MV-4-11 (cell line): ENCODE measurements at regions not wholly inside any gene's neighbourhood (a gene's known extent, or its start where the extent isn't known, plus 50 kb on each side); places are given as distances from the start of the nearest gene placed in this dataset.
A peak's percentile ranks its signal among the peaks of the same experiment; 100 is the strongest.

ENCODE experiments used
- DNase-seq: peaks from one replicate; lab custom pipeline; 2025; lab: John Stamatoyannopoulos, UW

DNA sequence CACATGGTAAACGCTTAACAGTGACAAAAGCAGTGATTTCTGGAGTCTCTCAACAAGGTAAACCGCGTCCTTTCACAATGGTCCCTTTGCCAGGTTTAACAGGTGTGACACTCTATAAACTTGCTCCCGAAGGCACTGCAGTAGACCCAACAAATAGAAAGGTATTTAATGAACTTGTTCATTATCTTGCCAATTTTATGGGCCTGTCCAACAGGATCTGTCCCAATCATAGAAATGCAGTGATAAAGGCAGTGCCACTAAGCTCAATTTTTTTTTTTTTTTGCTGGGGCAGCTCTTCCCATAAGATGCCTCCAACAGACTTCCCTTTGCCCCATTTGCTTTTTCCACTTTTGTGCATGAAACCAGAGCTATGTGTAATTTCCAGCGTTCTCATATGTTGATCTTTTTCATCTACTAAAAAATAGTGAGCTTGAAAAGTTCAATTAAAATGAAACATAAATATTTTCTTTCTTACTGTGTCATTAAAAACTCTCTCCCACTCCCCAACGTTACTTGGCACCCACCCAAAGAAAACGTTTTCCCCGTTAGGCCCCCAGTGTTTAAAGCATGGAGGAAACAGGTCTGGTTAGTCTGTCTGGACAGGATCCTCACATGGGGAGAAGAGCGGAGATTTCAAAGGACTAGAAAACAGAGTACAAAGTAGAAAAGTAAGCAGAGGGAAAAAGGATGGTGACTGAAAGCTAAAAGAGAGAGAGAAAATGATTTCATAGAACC, 80.9 kb upstream of the SPATA31D4 start:
- DNase-seq = no peak

DNA sequence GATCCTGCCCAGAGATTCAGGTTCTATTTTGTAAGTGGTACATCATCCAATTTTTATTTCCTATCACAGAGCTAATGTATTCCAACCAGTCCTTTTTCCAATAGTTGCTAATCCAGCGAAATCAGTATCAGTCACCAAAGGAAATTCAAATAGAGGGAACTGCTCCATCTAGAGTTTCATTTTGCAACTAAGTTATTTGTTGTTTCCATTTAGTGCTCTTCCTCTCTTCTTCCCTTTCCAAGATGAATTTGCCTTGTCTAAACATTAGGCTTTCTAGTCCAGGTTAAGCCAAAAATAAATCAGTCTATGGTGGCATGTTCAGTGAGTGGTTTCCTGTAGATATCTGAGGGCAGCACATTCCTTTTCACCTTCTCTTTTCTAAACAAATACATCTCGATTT, 79.8 kb upstream of the SPATA31D4 start:
- no peak for DNase-seq

DNA sequence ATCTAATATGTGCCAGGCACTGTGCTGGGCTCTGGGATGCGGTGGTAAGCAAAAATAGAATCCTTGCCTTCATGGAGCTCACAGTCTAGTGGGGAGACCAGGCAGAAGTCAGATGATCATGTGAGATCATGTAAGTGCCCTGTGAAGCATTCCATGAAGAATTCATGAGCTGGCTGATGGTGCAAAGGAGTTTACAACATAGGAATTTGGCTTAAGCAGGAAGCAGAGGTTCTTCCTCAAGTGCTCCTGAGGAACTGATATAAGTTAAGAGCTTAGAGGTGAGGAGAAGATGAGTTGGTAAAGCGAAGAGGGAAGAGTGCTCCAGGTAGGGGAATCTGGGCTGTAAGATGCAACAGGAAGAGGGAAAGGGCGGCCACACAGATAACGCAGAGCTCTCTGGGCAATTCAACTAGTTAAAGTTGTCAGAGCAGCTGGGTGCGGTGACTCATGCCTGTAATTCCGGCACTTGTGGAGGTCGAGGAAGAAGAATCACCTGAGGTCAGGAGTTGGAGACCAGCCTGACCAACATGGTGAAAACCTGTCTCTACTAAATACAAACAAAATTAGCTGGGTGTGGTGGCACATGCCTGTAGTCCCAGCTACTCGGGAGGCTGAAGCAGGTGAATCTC, 78.5 kb upstream of the SPATA31D4 start:
- DNase-seq = no peak

DNA sequence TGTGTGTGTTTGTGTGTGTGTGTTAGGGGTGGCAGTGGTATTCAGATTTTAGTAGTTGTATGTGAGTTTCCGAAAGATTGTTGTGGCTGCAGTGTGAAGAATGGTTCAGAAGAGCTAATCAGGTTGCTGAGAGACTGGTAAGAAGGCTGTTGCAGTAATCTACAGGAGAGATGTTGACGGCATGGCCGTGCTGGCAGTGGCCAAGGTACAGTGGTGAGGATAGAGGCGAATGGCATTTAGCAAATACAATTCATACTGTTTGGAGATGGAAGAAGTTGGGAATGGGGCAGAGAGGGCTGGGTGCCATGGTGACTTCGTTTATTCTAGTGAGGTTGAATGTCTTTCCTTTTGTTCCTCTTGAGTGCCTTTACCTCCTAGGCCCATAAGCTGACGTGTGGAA, 77.5 kb upstream of the SPATA31D4 start:
- no peak for DNase-seq

DNA sequence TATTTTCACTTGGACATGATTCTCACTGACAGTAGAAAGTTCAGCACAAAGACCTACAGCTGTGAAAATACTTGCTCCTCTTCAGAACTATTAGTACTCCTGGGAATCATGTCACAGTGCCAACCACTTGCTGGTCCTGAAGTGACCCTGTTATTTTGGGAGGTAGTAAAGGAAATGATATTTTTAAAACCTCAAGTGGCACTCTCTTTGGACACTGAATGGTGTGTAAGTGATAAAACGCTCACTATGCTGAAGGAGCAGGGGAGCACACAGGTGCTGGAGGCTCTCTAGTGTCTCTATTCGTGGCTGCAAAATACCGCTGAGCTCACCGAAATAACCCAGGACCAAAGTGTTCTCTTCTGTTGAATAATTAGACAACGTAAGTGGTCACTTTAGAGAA, 76.9 kb upstream of the SPATA31D4 start:
- no peak for DNase-seq

DNA sequence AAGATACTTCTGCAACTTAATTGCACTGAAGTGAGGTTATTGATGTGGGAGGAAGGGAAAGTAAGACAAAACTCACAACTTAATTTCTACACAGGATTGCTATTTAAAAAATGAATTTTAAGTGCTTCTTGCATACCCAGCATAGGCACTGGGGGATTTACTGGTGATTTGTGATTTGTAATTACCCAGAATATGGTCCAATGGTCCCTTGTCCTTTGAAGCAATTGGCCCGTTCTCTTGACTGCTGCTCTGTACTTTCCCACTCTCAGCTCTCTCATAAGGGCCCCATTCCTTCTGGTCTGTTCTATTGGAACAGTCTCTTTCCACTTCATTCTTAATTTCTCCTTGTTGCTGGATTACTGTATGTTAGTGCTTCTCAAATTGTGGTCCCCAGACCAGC, 75.4 kb upstream of the SPATA31D4 start:
- no peak for DNase-seq

DNA sequence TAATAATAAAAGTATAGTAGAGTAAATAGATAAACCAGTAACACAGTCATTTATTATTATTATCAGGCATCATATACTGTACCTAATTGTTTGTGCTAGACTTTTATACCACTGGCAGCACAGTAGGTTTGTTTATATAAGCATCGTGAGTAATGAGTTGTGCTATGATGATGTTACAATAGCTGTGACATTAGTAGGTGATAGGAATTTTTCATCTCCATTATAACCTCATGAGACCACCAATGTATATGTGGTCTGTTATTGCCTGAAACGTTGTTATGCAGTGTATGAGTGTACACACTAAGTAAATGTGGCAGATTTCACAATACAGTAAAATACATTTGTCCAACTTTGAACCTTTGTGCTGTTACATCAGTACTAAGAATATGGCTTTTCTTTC, 72.7 kb upstream of the SPATA31D4 start:
- no peak for DNase-seq

DNA sequence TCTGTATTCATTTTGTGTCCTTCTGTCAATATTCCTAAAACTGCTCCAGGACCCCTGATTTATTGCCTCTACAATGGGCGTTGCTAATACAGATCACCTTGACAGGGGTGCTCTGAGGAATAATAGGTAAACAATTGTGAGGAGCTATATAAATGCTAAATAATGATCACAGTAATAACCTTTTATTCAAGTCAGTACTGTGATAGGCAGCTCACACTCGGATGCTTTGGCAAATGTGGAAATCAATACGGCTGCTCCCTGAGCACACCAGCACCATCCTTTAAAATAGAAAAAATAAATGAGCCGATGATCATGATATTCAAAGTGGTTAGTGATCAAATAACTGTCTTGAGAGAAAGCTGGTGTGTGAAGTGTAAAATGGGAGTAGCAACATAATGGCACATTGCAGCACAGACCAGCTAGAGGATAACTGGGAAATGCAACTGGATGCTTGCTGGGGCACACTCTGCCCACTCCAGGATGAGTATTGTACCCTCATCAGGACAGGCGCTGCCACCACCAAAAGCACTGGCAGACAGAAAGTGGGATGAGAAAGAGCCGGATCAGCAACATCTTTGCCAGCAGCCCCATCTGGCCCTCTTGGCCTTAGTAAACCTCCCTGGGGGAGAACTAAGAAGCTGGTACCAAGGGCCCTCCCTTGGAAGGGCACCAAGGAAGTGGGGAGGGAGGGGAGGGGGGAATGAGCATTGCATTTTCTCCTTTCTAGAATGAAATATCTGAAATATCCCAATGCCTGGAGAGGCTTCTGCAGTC, 69.4 kb upstream of the SPATA31D4 start:
- DNase-seq = no peak

DNA sequence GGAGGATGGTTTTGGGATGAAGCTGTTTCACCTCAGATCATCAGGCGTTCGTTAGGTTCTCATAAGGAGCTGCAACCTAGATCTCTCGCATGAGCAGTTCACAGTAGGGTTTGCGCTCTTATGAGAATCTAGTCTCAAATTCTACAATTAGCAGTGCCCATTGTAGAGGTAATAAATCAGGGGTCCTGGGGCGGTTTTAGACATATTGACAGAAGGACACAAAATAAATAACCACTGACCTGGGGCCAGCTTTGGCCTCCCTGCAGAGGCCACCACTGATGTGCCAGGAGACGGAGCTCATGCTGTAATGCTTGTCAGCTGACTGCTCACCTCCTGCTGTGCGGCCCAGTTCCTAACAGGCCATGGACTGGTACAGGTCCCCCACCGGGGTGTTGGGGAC, 67.6 kb upstream of the SPATA31D4 start:
- DNase-seq = no peak

DNA sequence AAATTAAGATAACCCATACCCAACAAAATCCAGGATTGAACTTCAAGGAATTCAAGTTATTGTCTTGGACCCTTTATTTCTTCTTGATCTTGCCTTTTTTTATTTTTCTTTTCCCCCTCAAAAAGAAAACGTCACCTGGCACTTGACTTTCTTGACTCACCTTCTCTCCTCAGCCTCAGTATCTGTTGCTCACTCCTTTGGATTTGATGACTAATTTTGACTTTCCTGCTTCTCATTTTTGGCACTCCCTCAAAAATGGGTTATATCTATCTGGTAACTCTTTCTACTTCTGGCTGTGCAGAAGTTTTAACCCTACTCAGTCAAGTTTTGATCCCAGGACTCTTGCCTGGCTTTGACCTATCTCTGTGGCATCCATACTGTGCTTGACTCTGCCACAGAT, 66.6 kb upstream of the SPATA31D4 start:
- DNase-seq = no peak

DNA sequence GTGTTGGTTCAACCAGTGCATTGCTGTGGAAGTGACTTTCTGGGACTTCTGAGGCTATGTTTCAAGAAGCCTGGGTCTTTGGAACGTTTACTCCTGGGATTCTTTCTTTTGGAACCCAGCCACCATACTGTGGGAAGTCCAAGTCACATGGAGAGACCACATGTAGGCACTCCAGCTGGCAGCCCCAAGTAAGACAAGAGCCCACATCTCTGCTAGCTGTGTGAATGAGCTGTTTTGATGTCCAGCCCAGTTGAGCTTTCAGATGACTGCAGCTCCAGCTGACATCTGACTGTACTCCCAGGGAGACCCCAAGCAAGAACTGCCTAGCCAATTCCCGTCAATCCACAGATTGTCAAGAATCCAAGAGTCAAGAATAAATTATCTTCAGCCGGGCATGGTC, 60.1 kb upstream of the SPATA31D4 start:
- no peak for DNase-seq

DNA sequence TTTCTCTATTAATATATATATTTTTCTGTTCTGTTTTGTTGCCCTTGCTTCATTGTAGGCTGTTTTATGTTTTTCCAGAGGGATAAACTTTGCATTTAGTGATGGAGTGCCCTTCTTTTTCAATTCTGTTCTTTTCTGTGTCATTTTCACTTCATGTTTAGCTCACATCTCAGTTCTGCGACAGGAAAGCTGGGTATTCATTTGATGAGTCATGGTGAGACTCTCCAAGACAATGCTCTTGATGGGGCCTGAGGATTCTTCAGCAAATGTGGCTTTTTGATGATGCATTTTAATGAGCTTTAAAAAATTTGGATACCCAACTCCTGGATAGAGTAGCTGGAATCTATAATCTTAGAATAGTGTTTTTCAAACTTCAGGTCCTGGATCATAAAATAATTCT, 56.5 kb upstream of the SPATA31D4 start:
- DNase-seq = peak; percentile 37

DNA sequence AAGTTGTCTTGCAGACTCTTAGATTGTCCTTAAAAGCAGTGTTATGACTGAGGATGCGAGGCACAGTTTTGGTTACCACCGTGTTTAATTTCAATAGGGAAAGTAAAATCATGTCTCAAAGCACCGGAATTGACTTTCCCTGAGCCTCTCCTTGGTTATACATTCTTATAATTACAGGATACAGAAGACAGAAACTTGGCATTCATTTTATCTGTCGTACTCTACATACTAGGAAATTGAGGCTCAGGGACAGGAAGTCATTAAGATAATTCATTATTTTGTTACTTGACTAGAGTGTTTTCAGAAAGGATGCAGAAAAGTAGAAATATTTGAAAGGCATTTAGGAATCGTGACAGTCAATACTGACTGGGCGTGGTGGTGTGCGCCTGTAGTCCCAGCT, 54.0 kb upstream of the SPATA31D4 start:
- no peak for DNase-seq

DNA sequence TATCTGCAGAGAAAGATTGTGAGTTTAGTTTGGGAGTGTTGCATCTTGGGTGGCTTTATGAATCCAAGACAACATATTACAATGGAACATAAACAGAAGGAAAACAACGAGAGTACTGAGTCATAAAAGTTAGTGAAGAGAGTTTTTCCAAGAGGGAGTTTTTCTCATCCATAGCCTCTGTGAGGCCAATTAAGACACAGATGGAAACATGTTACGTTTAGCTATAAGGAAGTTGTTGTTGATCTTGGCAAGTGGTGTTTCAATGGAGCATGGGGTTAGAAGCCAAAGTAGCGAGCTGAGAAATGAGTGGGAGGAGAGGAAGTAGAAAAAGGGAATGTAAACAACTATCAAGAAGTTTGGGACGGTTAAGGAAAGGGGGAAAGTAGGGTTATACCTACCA, 53.3 kb upstream of the SPATA31D4 start:
- no peak for DNase-seq

DNA sequence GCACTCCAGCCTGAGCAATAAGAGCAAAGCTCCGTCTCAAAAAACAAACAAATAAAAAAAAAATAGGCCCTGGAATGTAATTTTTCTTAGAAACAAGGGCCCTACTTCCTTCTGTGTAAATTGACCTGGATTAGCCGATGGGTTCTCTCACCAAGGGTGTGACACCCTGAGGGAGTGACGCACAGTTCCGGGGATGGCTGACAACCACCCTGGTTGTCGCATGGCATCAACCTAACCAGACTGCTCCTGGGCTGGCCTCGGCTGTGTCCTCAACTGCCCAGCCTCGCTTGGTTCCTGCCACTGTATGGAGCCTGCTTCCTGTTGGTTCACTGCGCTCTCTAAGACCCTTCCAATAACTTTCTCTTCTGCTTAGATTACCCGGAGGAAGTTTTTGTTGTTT, 51.2 kb upstream of the SPATA31D4 start:
- no peak for DNase-seq
